BJ (cell line): ENCODE measurements at regions not wholly inside any gene's neighbourhood (a gene's known extent, or its start where the extent isn't known, plus 50 kb on each side); places are given as distances from the start of the nearest gene placed in this dataset.
A peak's percentile ranks its signal among the peaks of the same experiment; 100 is the strongest.

Experiments
- CTCF ChIA-PET: fragments of 350-600 bp; formaldehyde crosslinking; extraction: SDS; loops from one replicate; lab custom pipeline; 2021; ENCODE audit warnings: antibody characterized with exemption, inconsistent platforms; lab: Yijun Ruan, JAX
- POLR2A ChIA-PET: fragments of 300-600 bp; sonication (Branson Sonifier 250); formaldehyde crosslinking; extraction: SDS; loops from one replicate; lab custom pipeline; 2021; ENCODE audit warnings: antibody characterized with exemption; lab: Charles Lee
- DNase-seq: peaks from one replicate; pipeline ENCODE4 v3.0.0-alpha.2; 2011; ENCODE audit warnings: low read depth
- H3K27me3 ChIP-seq: 2 replicates; pipeline ENCODE4 v1.6.0; 2011; ENCODE audit warnings: low read length; ENCODE audit not compliant: control insufficient read depth, insufficient read depth
- H3K36me3 ChIP-seq: 2 replicates; pipeline ENCODE4 v1.5.1; 2011; ENCODE audit warnings: low read length; ENCODE audit not compliant: control insufficient read depth, insufficient read depth
- H3K4me3 ChIP-seq: 2 replicates; pipeline ENCODE4 v1.5.1; 2011; ENCODE audit warnings: low read depth, mild to moderate bottlenecking, control low read depth, low read length
- TF ChIP-seq, protein P1 (sequence below): IDR thresholded peaks from 2 replicates; pipeline ENCODE4 v1.5.1; 2011; ENCODE audit warnings: low read depth, mild to moderate bottlenecking, control low read depth, inconsistent platforms, low read length, moderate library complexity; ENCODE audit not compliant: insufficient read depth

DNA sequence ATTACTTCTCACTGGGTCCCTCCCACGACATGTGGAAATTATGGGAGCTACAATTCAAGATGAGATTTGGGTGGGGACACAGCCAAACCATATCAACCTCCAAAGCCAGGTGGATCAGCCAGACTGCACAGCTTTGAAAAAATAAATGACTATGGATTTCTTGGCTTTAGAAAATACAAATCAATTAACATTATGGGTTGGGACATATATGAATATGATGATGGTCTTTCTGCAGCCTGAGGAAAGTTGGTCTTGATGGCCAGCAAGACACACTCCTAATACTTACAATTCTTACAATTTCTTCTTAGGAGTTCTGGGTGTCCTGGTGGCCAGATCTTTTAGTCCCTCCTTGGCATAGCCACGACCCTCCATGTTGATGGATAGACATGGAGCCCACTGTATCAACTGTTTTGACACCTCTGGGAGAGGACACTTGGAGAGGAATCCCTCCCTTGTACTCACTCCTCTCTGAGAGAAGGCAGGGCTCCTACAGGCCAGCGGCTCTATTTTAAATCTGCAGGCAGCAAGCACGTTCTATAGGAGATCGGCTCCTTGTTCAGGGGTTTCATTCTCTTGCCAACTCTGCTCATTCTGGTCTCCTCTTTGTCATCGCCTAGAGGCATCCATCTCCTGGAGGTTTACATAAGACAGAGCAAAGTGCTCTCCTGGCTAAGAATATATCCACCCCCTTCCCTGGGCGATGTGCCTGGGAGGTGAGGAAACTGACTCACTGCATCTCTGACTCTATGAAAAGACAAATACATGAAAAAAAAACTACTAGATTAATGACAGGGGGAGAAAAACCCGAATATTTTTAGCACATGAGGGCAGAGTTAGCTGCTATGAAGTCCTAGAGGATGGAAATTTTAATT is 145.9 kb downstream of the CARTPT start:
- ChIA-PET POLR2A (no interaction called here), CTCF (interaction anchor here (0.7 kb wide), 1 partner anchor 271 kb away, joined by 3 read pairs; no protein-coding TSS in a partner anchor)
- TF ChIP-seq, protein P1, sequence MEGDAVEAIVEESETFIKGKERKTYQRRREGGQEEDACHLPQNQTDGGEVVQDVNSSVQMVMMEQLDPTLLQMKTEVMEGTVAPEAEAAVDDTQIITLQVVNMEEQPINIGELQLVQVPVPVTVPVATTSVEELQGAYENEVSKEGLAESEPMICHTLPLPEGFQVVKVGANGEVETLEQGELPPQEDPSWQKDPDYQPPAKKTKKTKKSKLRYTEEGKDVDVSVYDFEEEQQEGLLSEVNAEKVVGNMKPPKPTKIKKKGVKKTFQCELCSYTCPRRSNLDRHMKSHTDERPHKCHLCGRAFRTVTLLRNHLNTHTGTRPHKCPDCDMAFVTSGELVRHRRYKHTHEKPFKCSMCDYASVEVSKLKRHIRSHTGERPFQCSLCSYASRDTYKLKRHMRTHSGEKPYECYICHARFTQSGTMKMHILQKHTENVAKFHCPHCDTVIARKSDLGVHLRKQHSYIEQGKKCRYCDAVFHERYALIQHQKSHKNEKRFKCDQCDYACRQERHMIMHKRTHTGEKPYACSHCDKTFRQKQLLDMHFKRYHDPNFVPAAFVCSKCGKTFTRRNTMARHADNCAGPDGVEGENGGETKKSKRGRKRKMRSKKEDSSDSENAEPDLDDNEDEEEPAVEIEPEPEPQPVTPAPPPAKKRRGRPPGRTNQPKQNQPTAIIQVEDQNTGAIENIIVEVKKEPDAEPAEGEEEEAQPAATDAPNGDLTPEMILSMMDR, result no peak
- H3K4me3 ChIP-seq, result no peak overlapping the region
- DNase-seq, result peak; percentile 44
- peaks cover 6% of the 10 kb centered on the region for H3K27me3 ChIP-seq
- H3K36me3 ChIP-seq, result no peaks in the 10 kb centered on the region

DNA sequence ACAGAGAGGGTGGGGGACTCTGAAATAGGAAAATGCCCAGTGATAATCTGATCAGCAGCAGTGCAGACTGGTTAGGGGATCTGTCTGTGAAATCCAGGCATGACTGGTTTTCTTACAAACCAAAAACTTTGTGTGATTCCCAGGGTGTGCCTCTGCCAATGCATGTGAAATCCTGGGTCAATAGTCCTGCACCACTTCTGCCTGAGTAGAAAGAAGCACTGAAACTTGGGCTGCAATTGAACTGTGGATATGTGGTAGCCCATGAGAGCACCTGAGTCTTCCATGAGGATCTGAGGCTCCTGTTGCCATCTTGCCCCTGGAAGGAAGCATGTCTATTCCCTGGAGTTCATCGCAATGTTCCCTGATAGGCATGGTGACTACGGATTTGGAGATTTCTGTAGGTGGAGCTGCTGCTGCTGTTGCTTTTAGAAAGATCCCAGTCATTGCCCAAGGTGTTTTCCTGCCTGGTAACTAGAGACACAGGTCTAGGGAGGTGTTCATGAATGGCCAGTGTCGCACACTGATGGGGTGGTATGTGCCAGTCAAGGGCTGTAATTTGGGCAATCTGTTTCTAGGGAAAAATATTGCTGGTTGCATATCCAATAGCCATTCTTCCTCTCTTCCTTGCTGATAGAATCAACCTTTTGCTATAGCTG is 146.7 kb downstream of the CARTPT start:
- Histone ChIP-seq H3K27me3 (peaks cover 4% of the 10 kb centered on the region), H3K36me3 (no peaks in the 10 kb centered on the region), H3K4me3 (no peak overlapping the region)
- DNase-seq, result no peak
- TF ChIP-seq, protein P1, result no peak
- CTCF ChIA-PET, result interaction anchor here (0.7 kb wide), 1 partner anchor 272 kb away, joined by 3 read pairs; no protein-coding TSS in a partner anchor
- POLR2A ChIA-PET, result no interaction called here

DNA sequence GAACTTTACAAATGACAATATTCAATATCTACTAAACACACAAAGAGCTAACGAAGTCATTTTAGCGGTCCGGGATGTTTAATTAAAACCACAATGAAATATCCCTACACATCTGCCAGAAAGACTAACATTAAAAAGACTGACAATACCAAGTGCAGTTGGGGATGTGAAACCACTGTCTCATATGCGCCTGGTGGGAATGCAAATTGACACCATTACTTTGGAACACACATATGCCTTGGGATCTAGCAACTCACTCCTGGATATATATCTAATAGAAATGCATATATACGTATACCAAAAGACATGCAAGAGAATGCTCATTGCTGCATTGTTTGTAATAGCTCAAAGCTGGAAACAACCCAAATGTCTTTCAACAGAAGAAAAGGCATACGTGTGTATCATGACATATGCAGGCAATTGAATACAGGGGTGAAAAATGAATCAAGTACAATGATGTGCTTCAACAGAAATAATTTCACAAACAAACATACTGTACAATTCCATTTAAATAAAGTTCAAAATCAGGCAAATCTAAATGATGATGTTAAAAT is 153.3 kb downstream of the CARTPT start:
- peaks cover 2% of the 10 kb centered on the region; the same call in 1 of the 2 replicates for H3K27me3 ChIP-seq
- DNase-seq, result no peak
- POLR2A ChIA-PET, result no interaction called here
- H3K4me3 ChIP-seq, result no peak overlapping the region
- no peaks in the 10 kb centered on the region for H3K36me3 ChIP-seq
- TF ChIP-seq, protein P1, result no peak
- CTCF ChIA-PET, result no interaction called here

DNA sequence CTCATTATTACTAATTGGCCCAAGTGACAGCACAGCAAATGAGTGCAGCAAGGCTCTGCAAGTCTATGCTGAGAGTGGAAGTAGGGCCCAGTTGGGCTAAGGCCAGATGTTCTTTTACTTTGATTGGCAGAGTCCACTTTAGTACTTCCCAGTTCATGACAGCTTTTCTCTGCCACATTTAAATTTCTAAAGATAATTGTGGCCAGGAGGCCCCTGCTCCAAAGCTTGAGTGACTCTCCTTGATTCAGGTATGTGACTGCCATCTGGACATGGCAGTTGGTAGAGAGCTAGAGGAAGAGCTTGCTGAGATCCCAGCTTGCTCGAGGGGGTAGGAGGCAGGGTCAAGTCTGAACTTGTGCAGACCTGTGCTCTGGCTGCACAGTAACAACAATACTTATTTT is 154.1 kb downstream of the CARTPT start:
- Histone ChIP-seq H3K27me3 (peaks cover 3% of the 10 kb centered on the region; the same call in 1 of the 2 replicates), H3K4me3 (no peak overlapping the region), H3K36me3 (no peaks in the 10 kb centered on the region)
- ChIA-PET CTCF (interaction anchor here (1.1 kb wide), 1 partner anchor 14 kb away, joined by 3 read pairs; no protein-coding TSS in a partner anchor), POLR2A (no interaction called here)
- TF ChIP-seq, protein P1, result no peak
- no peak for DNase-seq

DNA sequence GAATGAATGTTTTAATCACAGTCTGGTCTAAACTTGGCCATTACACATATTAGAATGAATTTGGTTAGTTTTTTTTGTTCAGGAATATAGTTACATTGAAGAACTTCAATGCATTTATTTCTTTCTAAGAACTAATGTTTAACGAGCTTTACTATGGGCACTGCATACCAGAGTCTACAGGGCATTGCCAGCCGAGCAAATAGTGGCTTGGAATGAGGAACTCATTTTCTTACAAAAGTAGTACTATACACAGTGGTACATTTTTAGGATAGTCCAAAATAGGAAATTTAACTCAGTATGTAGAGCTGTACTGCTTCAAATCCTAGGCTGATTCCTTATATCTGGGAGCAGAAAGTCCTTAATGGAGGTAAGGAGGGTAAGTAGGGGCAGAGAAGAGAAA is 155.4 kb downstream of the CARTPT start:
- no peak overlapping the region for H3K4me3 ChIP-seq
- no peak for DNase-seq
- ChIA-PET CTCF (interaction anchor here (0.9 kb wide), 1 partner anchor 49 kb away, joined by 3 read pairs; no protein-coding TSS in a partner anchor), POLR2A (no interaction called here)
- no peaks in the 10 kb centered on the region for H3K36me3 ChIP-seq
- H3K27me3 ChIP-seq, result peaks cover 3% of the 10 kb centered on the region; the same call in 1 of the 2 replicates
- TF ChIP-seq, protein P1, result no peak
